NCI-H1092 treated with DMSO at 0.1 percent for 48 hours (cell line): ENCODE measurements at regions not wholly inside any gene's neighbourhood (a gene's known extent, or its start where the extent isn't known, plus 50 kb on each side); places are given as distances from the start of the nearest gene placed in this dataset.
"Not testable (repeated sequence)": the region's sequence is repeated elsewhere in the genome, so short reads cannot be mapped to it uniquely, and the experiment has no call there.

ENCODE experiments used
- DNase-seq: peaks from one replicate; lab custom pipeline; 2025; lab: John Stamatoyannopoulos, UW

GRCh38 chr3:160047876-160048275 lies 59.2 kb downstream of the IL12A start:
- no peak for DNase-seq

- DNase-seq: no peak
Observed at GRCh38 chr3:160049038-160049437, 60.4 kb downstream of the IL12A start.

- no peak for DNase-seq
Observed at GRCh38 chr3:160049565-160049964, 60.9 kb downstream of the IL12A start.

- DNase-seq: no peak
Observed at GRCh38 chr3:160049988-160050387, 61.4 kb downstream of the IL12A start.

GRCh38 chr3:160052385-160053047 lies 63.9 kb downstream of the IL12A start:
- DNase-seq: no peak

- DNase-seq: no peak
Observed at GRCh38 chr3:160053048-160053391, 64.4 kb downstream of the IL12A start.

GRCh38 chr3:160054862-160055261 lies 66.2 kb downstream of the IL12A start:
- DNase-seq: not testable (repeated sequence)

GRCh38 chr3:160055659-160056058 lies 67.0 kb downstream of the IL12A start:
- DNase-seq: no peak

GRCh38 chr3:160057331-160057730 lies 68.7 kb downstream of the IL12A start:
- no peak for DNase-seq

GRCh38 chr3:160060409-160061027 lies 71.9 kb downstream of the IL12A start:
- no peak for DNase-seq

- DNase-seq: no peak
Observed at GRCh38 chr3:160061525-160061924, 72.9 kb downstream of the IL12A start.

- DNase-seq: no peak
Observed at GRCh38 chr3:160065282-160065681, 76.6 kb downstream of the IL12A start.

GRCh38 chr3:160065786-160066185 lies 77.2 kb downstream of the IL12A start:
- DNase-seq: no peak

GRCh38 chr3:160069986-160070385 lies 81.4 kb downstream of the IL12A start:
- no peak for DNase-seq

- no peak for DNase-seq
Observed at GRCh38 chr3:160076519-160076918, 87.9 kb downstream of the IL12A start.

GRCh38 chr3:160078533-160078932 lies 89.9 kb downstream of the IL12A start:
- no peak for DNase-seq

GRCh38 chr3:160081958-160082533 lies 93.4 kb downstream of the IL12A start:
- DNase-seq: no peak

GRCh38 chr3:160084998-160085397 lies 96.4 kb downstream of the IL12A start:
- no peak for DNase-seq

GRCh38 chr3:160088492-160089137 lies 100.0 kb downstream of the IL12A start:
- no peak for DNase-seq

GRCh38 chr3:160090653-160091052 lies 102.0 kb downstream of the IL12A start:
- DNase-seq: no peak

GRCh38 chr3:160091441-160091840 lies 102.8 kb downstream of the IL12A start:
- no peak for DNase-seq

GRCh38 chr3:160092760-160093159 lies 104.1 kb downstream of the IL12A start:
- no peak for DNase-seq

GRCh38 chr3:160094562-160094961 lies 105.9 kb downstream of the IL12A start:
- no peak for DNase-seq
